Upper lobe of left lung (tissue), 6 donors: ENCODE measurements at regions not wholly inside any gene's neighbourhood (a gene's known extent, or its start where the extent isn't known, plus 50 kb on each side); places are given as distances from the start of the nearest gene placed in this dataset.

Experiments used
- ATAC-seq, 2 donors: fragments of 200-7000 bp; cut with Tn5 transposase; one replicate each; pipeline ENCODE4 v1.9.1; 2022; ENCODE audit warnings: mild to moderate bottlenecking in 2 of 2, moderate library complexity in 2 of 2; ENCODE audit not compliant: low FRiP score in 2 of 2
- DNase-seq, 2 donors: peaks; one replicate each; pipeline ENCODE4 v3.0.0-alpha.2; 2019 to 2020
- H3K27ac ChIP-seq, 4 donors: fragments of 200-600 bp; sonication (generic); one replicate each; pipeline ENCODE4 v1.5.1; 2016 to 2019
- H3K27me3 ChIP-seq, 4 donors: fragments of 200-600 bp; sonication (generic); one replicate each; pipeline ENCODE4 v1.5.1; 2017 to 2019
- H3K36me3 ChIP-seq, 4 donors: fragments of 200-600 bp; sonication (generic); one replicate each; pipeline ENCODE4 v1.5.1; 2016 to 2019
- H3K4me1 ChIP-seq, 4 donors: fragments of 200-600 bp; sonication (generic); one replicate each; pipeline ENCODE4 v1.5.1; 2018 to 2019
- H3K4me3 ChIP-seq, 4 donors: fragments of 200-600 bp; sonication (generic); one replicate each; pipeline ENCODE4 v1.5.1; 2017 to 2019; ENCODE audit warnings: mild to moderate bottlenecking in 2 of 4, moderate library complexity in 1 of 4
- H3K9me3 ChIP-seq, 4 donors: fragments of 200-600 bp; sonication (generic); one replicate each; pipeline ENCODE4 v1.5.1; 2018 to 2019
- EP300 ChIP-seq, 4 donors: sonication (generic); formaldehyde crosslinking; IDR thresholded peaks; one replicate each; pipeline ENCODE4 v1.5.1; 2017; ENCODE audit warnings: antibody characterized with exemption in 4 of 4, control low read depth in 2 of 4
- POLR2A ChIP-seq, 4 donors: fragments of 450-650 bp; IDR thresholded peaks; one replicate each; pipeline ENCODE4 v1.5.1; 2016 to 2017; ENCODE audit warnings: antibody characterized with exemption in 4 of 4, mild to moderate bottlenecking in 2 of 4
- POLR2AphosphoS5 ChIP-seq, 2 donors: sonication (generic); formaldehyde crosslinking; IDR thresholded peaks; one replicate each; pipeline ENCODE4 v1.5.1; 2017; ENCODE audit warnings: antibody characterized with exemption in 2 of 2
- WGBS, 2 donors: methylation state at CpG; one replicate each; pipeline ENCODE4 v1.1.5; 2017 to 2018; 5-methylcytosine and 5-hydroxymethylcytosine counted together
- TF ChIP-seq, protein P1 (sequence below), 6 experiments: fragments of 450-650 bp in 4 of 6; fragments of 200-600 bp in 2 of 6; sonication (generic) in 2 of 6; IDR thresholded peaks; one replicate each; pipeline ENCODE4 v1.5.1; 2016 to 2019; ENCODE audit warnings: antibody characterized with exemption in 6 of 6
- donor health status: DM: no; HTN: no; CAD: no; lungs with moderate emphysema.
- donor health status: DM: no; HTN: yes; CAD: no; lungs with severe emphysema.

DNA sequence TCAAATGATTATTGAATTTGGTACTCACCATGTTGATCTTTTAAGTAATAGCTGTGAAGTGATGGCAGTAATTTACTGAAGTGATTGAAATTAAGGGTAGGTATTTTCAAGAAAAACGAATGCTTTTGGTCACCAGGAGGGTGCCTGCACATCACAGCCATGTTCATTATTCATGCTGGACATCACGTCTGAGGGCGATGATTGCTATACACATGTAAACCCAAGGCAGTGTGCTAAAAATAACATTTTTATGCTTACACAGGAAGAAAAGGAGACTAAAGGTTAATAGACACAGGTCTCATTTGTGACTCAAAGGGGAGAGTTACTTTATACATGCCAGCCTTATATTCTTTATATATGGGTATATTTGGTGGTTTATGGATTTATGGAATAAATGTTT is 1146.0 kb downstream of the NLGN4X start:
- H3K36me3 ChIP-seq = no peaks in the 10 kb centered on the region
- TF ChIP-seq EP300 (IDR thresholded peaks at IDR 0.05) (no peak), POLR2AphosphoS5 (IDR thresholded peaks at IDR 0.05) (no peak), POLR2A (IDR thresholded peaks at IDR 0.05) (no peak)
- TF ChIP-seq, protein P1, sequence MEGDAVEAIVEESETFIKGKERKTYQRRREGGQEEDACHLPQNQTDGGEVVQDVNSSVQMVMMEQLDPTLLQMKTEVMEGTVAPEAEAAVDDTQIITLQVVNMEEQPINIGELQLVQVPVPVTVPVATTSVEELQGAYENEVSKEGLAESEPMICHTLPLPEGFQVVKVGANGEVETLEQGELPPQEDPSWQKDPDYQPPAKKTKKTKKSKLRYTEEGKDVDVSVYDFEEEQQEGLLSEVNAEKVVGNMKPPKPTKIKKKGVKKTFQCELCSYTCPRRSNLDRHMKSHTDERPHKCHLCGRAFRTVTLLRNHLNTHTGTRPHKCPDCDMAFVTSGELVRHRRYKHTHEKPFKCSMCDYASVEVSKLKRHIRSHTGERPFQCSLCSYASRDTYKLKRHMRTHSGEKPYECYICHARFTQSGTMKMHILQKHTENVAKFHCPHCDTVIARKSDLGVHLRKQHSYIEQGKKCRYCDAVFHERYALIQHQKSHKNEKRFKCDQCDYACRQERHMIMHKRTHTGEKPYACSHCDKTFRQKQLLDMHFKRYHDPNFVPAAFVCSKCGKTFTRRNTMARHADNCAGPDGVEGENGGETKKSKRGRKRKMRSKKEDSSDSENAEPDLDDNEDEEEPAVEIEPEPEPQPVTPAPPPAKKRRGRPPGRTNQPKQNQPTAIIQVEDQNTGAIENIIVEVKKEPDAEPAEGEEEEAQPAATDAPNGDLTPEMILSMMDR (IDR thresholded peaks at IDR 0.05) = no peak
- ATAC-seq = no peak
- H3K27ac ChIP-seq = no peak overlapping the region
- no peak for DNase-seq
- H3K27me3 ChIP-seq = no peaks in the 10 kb centered on the region
- H3K9me3 ChIP-seq = no peaks in the 10 kb centered on the region
- 73 to 83% methylated on average over 3 of the region's 3 CpGs for WGBS, 2 donors
- no peak overlapping the region for H3K4me3 ChIP-seq
- no peaks in the 10 kb centered on the region for H3K4me1 ChIP-seq

DNA sequence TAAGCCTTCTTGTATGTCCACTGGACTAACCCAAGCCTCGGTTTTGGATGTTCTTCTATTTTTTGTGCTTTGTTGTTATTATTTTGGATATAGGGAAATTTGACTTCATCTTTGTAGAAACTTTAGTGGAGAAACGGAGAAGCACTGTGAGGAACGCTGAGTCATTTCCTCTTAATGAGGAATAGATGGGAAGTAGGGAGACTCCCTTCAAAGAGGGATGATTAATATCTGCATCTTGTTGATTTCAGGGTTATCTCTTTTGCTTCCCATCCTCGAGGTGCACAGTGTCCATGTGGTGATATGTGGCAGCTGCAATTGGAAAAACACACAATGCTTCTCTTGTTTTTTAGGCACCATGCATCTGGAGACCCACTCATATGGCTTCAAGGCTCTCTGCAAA is 1147.9 kb downstream of the NLGN4X start:
- ATAC-seq = no peak
- TF ChIP-seq EP300 (IDR thresholded peaks at IDR 0.05) (no peak), POLR2AphosphoS5 (IDR thresholded peaks at IDR 0.05) (no peak), POLR2A (IDR thresholded peaks at IDR 0.05) (no peak)
- TF ChIP-seq, protein P1 (IDR thresholded peaks at IDR 0.05) = no peak

DNA sequence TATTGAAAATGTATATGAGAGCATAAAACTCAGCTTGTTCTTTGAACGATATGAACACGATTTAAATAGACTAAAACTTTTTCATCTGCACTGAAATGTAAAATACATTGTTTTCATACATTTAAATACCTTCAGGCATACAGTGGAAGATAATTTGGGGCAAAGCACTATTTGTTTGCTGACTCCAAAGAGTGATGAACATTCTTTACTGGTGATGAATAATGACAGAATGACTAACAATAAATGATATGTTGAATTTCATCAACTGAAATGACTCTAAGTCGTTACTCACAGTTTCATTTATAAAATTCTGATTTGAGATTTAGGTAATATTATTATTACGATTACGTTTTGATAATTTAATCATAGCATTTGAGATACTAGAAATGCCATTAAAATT is 1160.1 kb downstream of the NLGN4X start:
- DNase-seq = no peak
- 80 to 85% methylated on average over 5 of the region's 5 CpGs for WGBS, 2 donors
- no peaks in the 10 kb centered on the region for H3K36me3 ChIP-seq
- no peaks in the 10 kb centered on the region for H3K27me3 ChIP-seq
- TF ChIP-seq, protein P1 (IDR thresholded peaks at IDR 0.05) = no peak
- TF ChIP-seq POLR2AphosphoS5 (IDR thresholded peaks at IDR 0.05) (no peak), POLR2A (IDR thresholded peaks at IDR 0.05) (no peak), EP300 (IDR thresholded peaks at IDR 0.05) (no peak)
- H3K27ac ChIP-seq = no peak overlapping the region
- no peaks in the 10 kb centered on the region for H3K4me1 ChIP-seq
- no peak overlapping the region for H3K4me3 ChIP-seq
- no peak for ATAC-seq
- H3K9me3 ChIP-seq = no peaks in the 10 kb centered on the region

More for the DNA sequence above, 1147.9 kb downstream of the NLGN4X start:
- H3K9me3 ChIP-seq = no peaks in the 10 kb centered on the region
- H3K4me3 ChIP-seq = no peak overlapping the region
- no peaks in the 10 kb centered on the region for H3K27me3 ChIP-seq
- H3K36me3 ChIP-seq = no peaks in the 10 kb centered on the region
- no peak overlapping the region for H3K27ac ChIP-seq
- no peaks in the 10 kb centered on the region for H3K4me1 ChIP-seq
- WGBS, 2 donors = 38 to 42% methylated on average over 4 of the region's 4 CpGs
- DNase-seq = no peak

DNA sequence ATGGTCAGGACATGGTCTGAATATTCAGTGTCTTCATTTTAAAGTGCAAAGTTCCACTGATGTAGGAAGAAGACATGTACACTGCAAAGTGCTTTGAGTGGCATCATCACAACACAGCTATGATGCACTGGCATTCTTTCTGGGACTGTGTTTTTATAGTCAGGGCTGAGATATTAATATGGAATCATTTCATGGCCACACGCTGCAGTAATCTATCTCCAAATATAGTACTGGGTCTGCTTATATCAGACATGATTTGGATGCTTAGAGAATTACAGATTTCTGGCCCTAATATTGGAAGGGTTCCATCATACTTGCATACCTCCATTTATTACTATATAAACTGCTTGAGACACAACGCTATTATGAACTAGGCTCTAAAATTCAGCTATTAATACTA is 1170.9 kb downstream of the NLGN4X start:
- H3K9me3 ChIP-seq = no peaks in the 10 kb centered on the region
- TF ChIP-seq, protein P1 (IDR thresholded peaks at IDR 0.05) = no peak
- TF ChIP-seq POLR2AphosphoS5 (IDR thresholded peaks at IDR 0.05) = no peak
- no peak for TF ChIP-seq EP300 (IDR thresholded peaks at IDR 0.05)
- no peak for TF ChIP-seq POLR2A (IDR thresholded peaks at IDR 0.05)
- H3K27me3 ChIP-seq = no peaks in the 10 kb centered on the region
- no peak for DNase-seq
- no peaks in the 10 kb centered on the region for H3K4me1 ChIP-seq
- no peak for ATAC-seq
- no peak overlapping the region for H3K4me3 ChIP-seq
- no peaks in the 10 kb centered on the region for H3K36me3 ChIP-seq
- H3K27ac ChIP-seq = no peak overlapping the region
- WGBS, 2 donors = 85 to 98% methylated on average over 2 of the region's 2 CpGs

DNA sequence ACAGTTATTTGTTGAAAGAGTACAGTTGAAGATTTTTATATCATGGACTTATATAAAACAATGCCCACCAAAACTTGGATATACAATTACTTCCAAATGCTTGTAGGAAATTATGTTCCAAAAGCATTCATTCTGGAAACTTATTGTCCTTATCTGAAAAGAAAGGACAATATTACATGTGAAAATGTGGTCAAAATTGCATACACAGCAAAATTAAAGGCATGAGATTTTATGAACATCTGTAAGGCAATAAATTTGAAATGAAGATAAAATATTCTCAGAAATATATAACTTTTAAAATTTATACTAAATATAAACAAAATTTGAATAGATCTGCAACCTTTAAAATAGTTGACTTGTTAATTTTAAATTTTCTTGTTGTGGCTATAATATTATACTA is 1173.8 kb downstream of the NLGN4X start:
- DNase-seq = no peak

More for the DNA sequence above, 1173.8 kb downstream of the NLGN4X start:
- H3K9me3 ChIP-seq = peaks cover 0 to 4% (median 0%) of the 10 kb centered on the region in 4 donors
- TF ChIP-seq POLR2AphosphoS5 (IDR thresholded peaks at IDR 0.05) = no peak
- TF ChIP-seq EP300 (IDR thresholded peaks at IDR 0.05) = no peak
- TF ChIP-seq, protein P1 (IDR thresholded peaks at IDR 0.05) = no peak
- no peak for TF ChIP-seq POLR2A (IDR thresholded peaks at IDR 0.05)
- H3K27me3 ChIP-seq = no peaks in the 10 kb centered on the region
- H3K4me1 ChIP-seq = no peaks in the 10 kb centered on the region
- ATAC-seq = no peak
- H3K36me3 ChIP-seq = no peaks in the 10 kb centered on the region
- H3K27ac ChIP-seq = no peak overlapping the region
- H3K4me3 ChIP-seq = no peak overlapping the region
